22Rv1 (cell line): ENCODE measurements at regions not wholly inside any gene's neighbourhood (a gene's known extent, or its start where the extent isn't known, plus 50 kb on each side); places are given as distances from the start of the nearest gene placed in this dataset.

ENCODE experiments used
- H3K27ac ChIP-seq: fragments of 450-650 bp; 2 replicates; pipeline ENCODE4 v1.5.1; 2017
- ZFX ChIP-seq: fragments of 450-650 bp; IDR thresholded peaks from 2 replicates; pipeline ENCODE4 v1.6.1; 2017; ENCODE audit warnings: antibody characterized with exemption, borderline replicate concordance
- TF ChIP-seq, protein P1 (sequence below): fragments of 450-650 bp; IDR thresholded peaks from 2 replicates; pipeline ENCODE4 v1.5.1; 2017; ENCODE audit warnings: mild to moderate bottlenecking

DNA sequence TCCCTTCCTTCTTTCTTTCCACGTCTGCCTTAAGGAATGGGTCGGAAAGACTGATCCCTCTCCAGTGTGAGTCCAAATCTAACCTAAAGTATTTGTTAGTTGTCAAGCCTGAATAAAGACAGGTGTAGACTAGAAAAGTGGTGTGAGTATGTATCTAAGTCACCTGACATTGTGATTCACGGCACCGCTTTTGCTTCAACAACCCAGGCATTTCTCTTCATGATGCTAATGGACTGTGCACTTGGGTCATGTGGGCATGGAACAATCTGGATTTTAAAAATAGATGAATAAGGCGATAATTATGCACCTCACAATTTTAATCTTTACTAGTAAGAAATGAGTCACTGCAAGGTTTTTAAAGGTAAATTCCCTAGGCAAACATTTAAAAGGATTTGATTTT is 107.5 kb downstream of the LIPG start:
- TF ChIP-seq, protein P1, sequence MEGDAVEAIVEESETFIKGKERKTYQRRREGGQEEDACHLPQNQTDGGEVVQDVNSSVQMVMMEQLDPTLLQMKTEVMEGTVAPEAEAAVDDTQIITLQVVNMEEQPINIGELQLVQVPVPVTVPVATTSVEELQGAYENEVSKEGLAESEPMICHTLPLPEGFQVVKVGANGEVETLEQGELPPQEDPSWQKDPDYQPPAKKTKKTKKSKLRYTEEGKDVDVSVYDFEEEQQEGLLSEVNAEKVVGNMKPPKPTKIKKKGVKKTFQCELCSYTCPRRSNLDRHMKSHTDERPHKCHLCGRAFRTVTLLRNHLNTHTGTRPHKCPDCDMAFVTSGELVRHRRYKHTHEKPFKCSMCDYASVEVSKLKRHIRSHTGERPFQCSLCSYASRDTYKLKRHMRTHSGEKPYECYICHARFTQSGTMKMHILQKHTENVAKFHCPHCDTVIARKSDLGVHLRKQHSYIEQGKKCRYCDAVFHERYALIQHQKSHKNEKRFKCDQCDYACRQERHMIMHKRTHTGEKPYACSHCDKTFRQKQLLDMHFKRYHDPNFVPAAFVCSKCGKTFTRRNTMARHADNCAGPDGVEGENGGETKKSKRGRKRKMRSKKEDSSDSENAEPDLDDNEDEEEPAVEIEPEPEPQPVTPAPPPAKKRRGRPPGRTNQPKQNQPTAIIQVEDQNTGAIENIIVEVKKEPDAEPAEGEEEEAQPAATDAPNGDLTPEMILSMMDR: no peak
- no peak for TF ChIP-seq ZFX
- H3K27ac ChIP-seq: no peak overlapping the region

DNA sequence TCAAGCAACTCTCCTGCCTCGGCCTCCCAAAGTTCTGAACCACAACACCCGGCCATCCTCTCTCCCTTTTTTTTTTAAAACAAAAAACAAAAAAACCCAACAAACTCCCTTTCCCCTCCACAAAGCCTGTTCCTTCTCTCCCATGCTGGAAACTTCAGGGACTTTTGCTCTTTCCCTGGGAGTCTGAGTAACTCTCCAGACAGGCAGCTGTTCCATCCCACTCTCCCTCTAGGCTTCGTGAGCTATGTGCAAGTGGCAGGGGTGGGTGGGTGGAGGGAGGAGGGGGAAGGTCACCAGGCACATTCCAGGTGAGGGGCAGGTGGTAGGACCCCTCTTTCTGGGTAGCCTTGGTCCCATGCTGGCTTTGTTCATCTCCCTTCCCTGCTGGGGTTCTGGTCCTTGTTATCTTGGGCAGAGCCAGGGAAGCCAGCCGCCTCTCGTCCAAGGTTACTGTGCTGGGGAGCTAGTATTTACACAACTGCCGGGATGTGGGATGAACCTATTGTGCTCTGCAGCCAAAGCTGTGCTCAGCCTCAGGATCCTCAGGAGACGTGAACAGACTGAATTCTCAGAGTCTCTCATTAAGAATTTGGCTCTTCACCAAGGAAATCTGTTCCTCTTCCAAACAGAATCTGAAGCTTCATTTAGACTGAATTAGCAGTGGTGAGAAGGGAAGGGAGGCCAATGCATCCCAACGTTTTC is 106.9 kb downstream of the LIPG start:
- TF ChIP-seq, protein P1: no peak
- no peak for TF ChIP-seq ZFX
- no peak overlapping the region for H3K27ac ChIP-seq

DNA sequence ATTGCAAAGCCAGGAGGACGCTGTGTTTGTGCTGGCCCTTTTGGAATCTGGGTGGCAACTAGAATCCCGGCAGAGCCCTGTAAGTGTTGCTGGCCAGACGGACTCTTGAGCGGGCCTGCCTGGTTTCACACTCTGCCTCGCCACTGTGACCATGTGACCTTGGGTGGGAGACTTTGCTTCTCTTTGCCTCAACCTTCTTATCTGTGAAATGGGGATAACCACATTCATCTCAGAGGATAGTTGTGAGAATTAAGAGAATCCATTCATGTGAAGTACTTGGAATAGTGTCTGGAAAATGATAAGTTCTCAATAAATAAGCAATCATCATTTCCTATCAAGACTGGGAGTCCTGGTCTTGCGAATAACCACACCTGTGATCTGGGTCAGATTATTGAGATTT is 105.6 kb downstream of the LIPG start:
- H3K27ac ChIP-seq: no peak overlapping the region
- no peak for TF ChIP-seq ZFX
- TF ChIP-seq, protein P1: no peak

DNA sequence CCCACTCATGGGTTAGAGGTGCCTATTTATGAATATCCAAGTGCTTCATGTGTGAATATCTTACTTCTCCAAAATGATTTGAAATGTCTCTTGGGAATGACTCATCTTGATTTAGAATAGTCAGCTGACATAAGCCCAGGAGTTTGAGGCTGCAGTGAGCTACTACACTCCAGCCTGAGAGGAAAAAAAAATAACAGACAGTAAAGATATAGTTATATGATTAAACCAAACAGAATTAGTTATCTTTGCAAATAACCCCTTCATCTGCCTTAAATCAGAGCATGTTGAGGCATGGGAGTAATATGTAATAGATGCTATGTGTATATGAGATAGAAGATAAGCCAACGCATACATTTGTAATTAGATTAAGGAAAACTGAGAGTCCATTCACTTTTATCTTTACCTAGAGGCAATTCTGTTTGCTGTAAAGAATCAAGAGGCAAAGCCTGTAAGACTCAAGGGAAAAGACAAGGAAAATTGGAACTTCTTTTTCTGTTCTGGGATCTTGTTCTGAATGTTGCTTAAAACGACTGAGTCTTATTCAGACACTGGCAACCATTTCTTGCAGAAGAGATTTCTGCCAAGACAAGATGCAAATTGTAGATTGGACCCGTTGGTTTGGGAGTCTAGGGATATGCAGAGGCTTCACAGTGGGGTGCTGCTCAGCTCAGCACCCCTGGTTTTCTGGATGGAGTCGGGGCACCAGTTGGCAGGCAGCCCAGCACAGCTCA is 104.4 kb downstream of the LIPG start:
- TF ChIP-seq, protein P1: no peak
- no peak for TF ChIP-seq ZFX
- no peak overlapping the region for H3K27ac ChIP-seq

DNA sequence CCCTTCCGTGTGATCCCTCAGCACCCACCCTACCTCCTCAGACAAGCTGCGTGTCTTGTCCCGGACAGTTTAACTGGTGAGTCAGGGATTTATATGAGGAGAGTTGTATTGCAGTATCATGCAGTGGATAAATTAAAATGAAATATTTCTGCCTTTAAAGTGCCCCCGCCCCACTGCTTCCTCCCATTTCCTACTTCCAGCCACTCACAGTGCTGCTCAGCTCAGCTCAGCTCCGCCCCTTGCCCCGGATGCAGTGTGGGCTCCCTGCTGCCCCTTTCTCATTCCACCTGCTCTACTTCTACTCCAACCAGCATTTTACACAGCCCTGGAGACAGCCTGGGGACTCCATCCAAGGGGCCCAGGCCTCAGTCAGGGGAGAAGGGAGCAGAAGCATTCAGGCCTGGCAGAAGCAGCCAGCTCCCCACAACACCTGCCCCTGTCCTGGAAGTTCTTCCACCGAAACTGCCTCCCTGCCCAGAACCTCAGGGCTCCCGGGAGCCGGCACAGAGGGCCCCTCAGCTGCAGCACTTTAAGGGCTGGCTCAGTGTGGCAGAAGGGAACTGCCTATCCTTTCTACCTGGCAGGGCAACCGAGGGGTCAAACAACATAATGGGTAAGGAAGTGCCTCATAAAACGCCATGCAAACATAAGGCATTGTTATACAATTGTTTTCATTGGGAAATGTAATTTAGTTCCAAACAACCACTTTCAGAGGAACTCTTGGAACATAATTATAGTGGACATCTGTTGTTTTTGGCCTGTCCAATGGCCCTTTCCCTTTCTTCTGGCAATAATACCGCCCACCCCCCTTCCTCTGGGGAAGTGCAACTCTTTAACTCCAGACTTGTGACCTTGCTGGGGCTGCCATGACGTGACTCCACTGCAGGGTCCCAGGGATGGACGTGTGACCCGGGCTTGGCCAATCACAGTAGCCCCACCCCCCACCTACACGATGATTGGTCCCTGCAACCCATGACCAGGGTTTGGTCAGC is 102.3 kb downstream of the LIPG start:
- TF ChIP-seq ZFX: no peak
- TF ChIP-seq, protein P1: no peak
- no peak overlapping the region for H3K27ac ChIP-seq

DNA sequence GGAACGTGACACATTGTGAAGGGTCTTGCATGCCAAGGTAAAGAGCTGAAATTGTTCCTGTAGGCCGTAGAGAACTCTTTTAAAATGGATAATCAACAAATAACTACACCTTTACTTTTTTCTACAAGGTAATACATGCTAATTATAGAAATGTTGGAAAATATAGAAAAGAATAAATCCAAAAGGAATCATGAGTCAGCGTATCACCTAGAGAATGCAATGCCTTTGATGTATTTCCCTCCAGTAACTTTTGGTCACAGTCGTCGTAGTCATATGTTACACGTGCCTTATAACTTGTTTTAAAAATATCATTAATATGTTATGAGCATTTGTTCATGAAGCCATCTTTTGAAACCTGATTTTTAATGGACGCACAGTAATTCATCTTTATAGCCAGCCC is 100.6 kb downstream of the LIPG start:
- TF ChIP-seq ZFX: no peak
- TF ChIP-seq, protein P1: no peak
- H3K27ac ChIP-seq: no peak overlapping the region
